Hepatocyte (in vitro differentiated cells): ENCODE measurements at regions not wholly inside any gene's neighbourhood (a gene's known extent, or its start where the extent isn't known, plus 50 kb on each side); places are given as distances from the start of the nearest gene placed in this dataset.

Experiments used
- EZH2 ChIP-seq: fragments of 200-600 bp; sonication (generic); IDR thresholded peaks from 2 replicates; pipeline ENCODE4 v1.6.1; 2016; ENCODE audit warnings: antibody characterized with exemption, mild to moderate bottlenecking, borderline replicate concordance
- TF ChIP-seq, protein P1 (sequence below): fragments of 200-600 bp; sonication (generic); IDR thresholded peaks from 2 replicates; pipeline ENCODE4 v1.5.1; 2016; ENCODE audit warnings: antibody characterized with exemption, mild to moderate bottlenecking; ENCODE audit not compliant: poor library complexity

DNA sequence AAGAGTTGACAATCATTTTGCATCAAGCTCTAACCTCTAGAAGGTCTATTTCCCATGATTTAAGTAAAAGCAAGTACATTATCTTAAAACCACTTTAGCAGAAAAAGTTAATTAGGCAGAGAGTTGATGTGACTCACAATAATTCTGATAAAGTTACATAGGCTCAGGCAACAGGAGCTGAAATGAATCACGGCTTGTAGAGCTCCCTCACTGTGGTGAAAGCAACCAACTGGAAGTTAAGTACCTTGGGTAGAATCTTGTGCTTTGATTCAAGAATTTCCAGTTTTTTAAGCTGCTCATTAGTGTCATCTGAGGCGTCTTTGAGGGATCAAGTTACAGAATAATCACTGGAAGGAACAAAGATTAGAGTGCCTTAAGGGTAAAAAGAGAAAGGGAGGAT lies 68.9 kb upstream of the NFE2L3 start:
- no peak for TF ChIP-seq EZH2
- TF ChIP-seq, protein P1, sequence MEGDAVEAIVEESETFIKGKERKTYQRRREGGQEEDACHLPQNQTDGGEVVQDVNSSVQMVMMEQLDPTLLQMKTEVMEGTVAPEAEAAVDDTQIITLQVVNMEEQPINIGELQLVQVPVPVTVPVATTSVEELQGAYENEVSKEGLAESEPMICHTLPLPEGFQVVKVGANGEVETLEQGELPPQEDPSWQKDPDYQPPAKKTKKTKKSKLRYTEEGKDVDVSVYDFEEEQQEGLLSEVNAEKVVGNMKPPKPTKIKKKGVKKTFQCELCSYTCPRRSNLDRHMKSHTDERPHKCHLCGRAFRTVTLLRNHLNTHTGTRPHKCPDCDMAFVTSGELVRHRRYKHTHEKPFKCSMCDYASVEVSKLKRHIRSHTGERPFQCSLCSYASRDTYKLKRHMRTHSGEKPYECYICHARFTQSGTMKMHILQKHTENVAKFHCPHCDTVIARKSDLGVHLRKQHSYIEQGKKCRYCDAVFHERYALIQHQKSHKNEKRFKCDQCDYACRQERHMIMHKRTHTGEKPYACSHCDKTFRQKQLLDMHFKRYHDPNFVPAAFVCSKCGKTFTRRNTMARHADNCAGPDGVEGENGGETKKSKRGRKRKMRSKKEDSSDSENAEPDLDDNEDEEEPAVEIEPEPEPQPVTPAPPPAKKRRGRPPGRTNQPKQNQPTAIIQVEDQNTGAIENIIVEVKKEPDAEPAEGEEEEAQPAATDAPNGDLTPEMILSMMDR, result no peak
